B cell (primary cell): ENCODE measurements at regions not wholly inside any gene's neighbourhood (a gene's known extent, or its start where the extent isn't known, plus 50 kb on each side); places are given as distances from the start of the nearest gene placed in this dataset.

Experiments used
- ATAC-seq: fragments of 200-7000 bp; cut with Tn5 transposase; one replicate; pipeline ENCODE4 v1.10.0; 2021; ENCODE audit warnings: low read depth, mild to moderate bottlenecking, moderate number of reproducible peaks, moderate library complexity
- CTCF ChIA-PET: fragments of 350-600 bp; sonication (Branson Sonifier 250); formaldehyde crosslinking; loops from one replicate; lab custom pipeline; 2021; ENCODE audit warnings: antibody characterized with exemption, inconsistent platforms; lab: Charles Lee
- POLR2A ChIA-PET: fragments of 350-600 bp; sonication (Branson Sonifier 250); formaldehyde crosslinking; loops from one replicate; lab custom pipeline; 2021; ENCODE audit warnings: antibody characterized with exemption; lab: Charles Lee
- DNase-seq: peaks from one replicate; pipeline ENCODE4 v3.0.0; 2013
- H2AFZ ChIP-seq: 2 replicates; pipeline ENCODE4 v1.6.1; 2012; ENCODE audit warnings: mild to moderate bottlenecking, low read depth, low read length; ENCODE audit not compliant: insufficient read depth, poor library complexity, severe bottlenecking
- H3K27ac ChIP-seq, 2 donors: 1 replicate in 1 of 2; 2 replicates in 1 of 2; pipeline ENCODE4 v1.5.1; 2012 to 2013; ENCODE audit warnings: low read length in 2 of 2, mild to moderate bottlenecking in 2 of 2, moderate library complexity in 1 of 2
- H3K27me3 ChIP-seq, 4 experiments: fragments of 200-600 bp in 1 of 4; sonication (generic) in 1 of 4; replicated peaks in 1 of 4; 1 replicate in 2 of 4; 2 replicates in 2 of 4; pipeline versions ENCODE4 v1.6.1 to v1.7.0; 2013 to 2016; ENCODE audit warnings: low read length in 3 of 4, mild to moderate bottlenecking in 2 of 4, mixed read lengths in 1 of 4, moderate library complexity in 1 of 4; ENCODE audit not compliant: insufficient read depth in 4 of 4, control insufficient read depth in 3 of 4; ENCODE audit errors: control extremely low read depth in 1 of 4
- H3K36me3 ChIP-seq, 2 experiments: replicated peaks in 1 of 2; 1 replicate in 1 of 2; 2 replicates in 1 of 2; pipeline versions ENCODE4 v1.6.1 to v1.7.1; 2013; ENCODE audit warnings: low read length in 1 of 2; ENCODE audit not compliant: insufficient read depth in 2 of 2, control insufficient read depth in 1 of 2; ENCODE audit errors: control extremely low read depth in 1 of 2, extremely low read depth in 1 of 2
- H3K4me1 ChIP-seq, 2 donors: fragments of 200-600 bp in 1 of 2; sonication (generic) in 1 of 2; 1 replicate in 1 of 2; 2 replicates in 1 of 2; pipeline versions ENCODE4 v1.5.1 to v1.6.1; 2013 to 2017; ENCODE audit warnings: low read length in 2 of 2; ENCODE audit not compliant: control insufficient read depth in 2 of 2, insufficient read depth in 2 of 2
- H3K4me2 ChIP-seq: replicated peaks from 2 replicates; pipeline ENCODE3; 2012; ENCODE audit warnings: mild to moderate bottlenecking, low read depth, low read length; ENCODE audit not compliant: poor library complexity, severe bottlenecking
- H3K4me3 ChIP-seq, 5 experiments: fragments of 200-600 bp in 1 of 5; sonication (generic) in 1 of 5; 1 replicate in 3 of 5; 2 replicates in 2 of 5; pipeline versions ENCODE4 v1.5.1 to v1.7.0; 2011 to 2016; ENCODE audit warnings: low read length in 4 of 5, mild to moderate bottlenecking in 4 of 5, low read depth in 2 of 5, control low read depth in 1 of 5, moderate library complexity in 1 of 5; ENCODE audit not compliant: insufficient read depth in 1 of 5; ENCODE audit errors: control extremely low read depth in 1 of 5, extremely low read depth in 1 of 5
- H3K79me2 ChIP-seq: fragments of 200-600 bp; sonication (generic); one replicate; pipeline ENCODE4 v1.6.0; 2016; ENCODE audit warnings: low read length; ENCODE audit not compliant: control insufficient read depth, insufficient read depth
- H3K9ac ChIP-seq: fragments of 200-600 bp; sonication (generic); 2 replicates; pipeline ENCODE4 v1.6.1; 2017; ENCODE audit warnings: mild to moderate bottlenecking, low read length, moderate library complexity
- H3K9me3 ChIP-seq, 3 donors: one replicate each; pipeline versions ENCODE4 v1.6.1 to v1.7.1; 2013; ENCODE audit warnings: low read length in 2 of 3; ENCODE audit not compliant: control insufficient read depth in 2 of 3, insufficient read depth in 1 of 3; ENCODE audit errors: control extremely low read depth in 1 of 3
- H4K20me1 ChIP-seq: 2 replicates; pipeline ENCODE4 v1.6.0; 2012; ENCODE audit warnings: mild to moderate bottlenecking, low read length; ENCODE audit not compliant: insufficient read depth, control insufficient read depth, poor library complexity, severe bottlenecking
- H3K27ac Mint-ChIP-seq: one replicate; pipeline ENCODE4 v1.8.0; 2021; ENCODE audit warnings: mixed read lengths
- H3K27me3 Mint-ChIP-seq: one replicate; pipeline ENCODE4 v1.8.0; 2021; ENCODE audit warnings: mixed read lengths
- H3K4me1 Mint-ChIP-seq: one replicate; pipeline ENCODE4 v1.8.0; 2021; ENCODE audit warnings: mixed read lengths
- H3K4me3 Mint-ChIP-seq: one replicate; pipeline ENCODE4 v1.8.0; 2021; ENCODE audit warnings: mixed read lengths
- H3K9me3 Mint-ChIP-seq: one replicate; pipeline ENCODE4 v1.8.0; 2022; ENCODE audit warnings: mixed read lengths; ENCODE audit not compliant: insufficient read depth
- CTCF ChIP-seq: fragments of 200-600 bp; IDR thresholded peaks from one replicate; pipeline ENCODE4 v1.8.0; 2022; ENCODE audit warnings: antibody characterized with exemption, mild to moderate bottlenecking
- EZH2 ChIP-seq: IDR thresholded peaks from 2 replicates; pipeline ENCODE4 v1.6.1; 2012; ENCODE audit warnings: borderline replicate concordance, low read depth, mild to moderate bottlenecking, moderate library complexity, low read length; ENCODE audit not compliant: insufficient read depth, poor library complexity, severe bottlenecking
- WGBS: methylation state at CpG from one replicate; pipeline ENCODE4 v1.1.5; 2013; ENCODE audit warnings: missing lambda C conversion rate; ENCODE audit not compliant: insufficient coverage; 5-methylcytosine and 5-hydroxymethylcytosine counted together
- intact Hi-C: fragments of 100-400 bp; cut with micrococcal nuclease; formaldehyde crosslinking; loops from one replicate; pipeline ENCODE4 v1.10.0; 2022

DNA sequence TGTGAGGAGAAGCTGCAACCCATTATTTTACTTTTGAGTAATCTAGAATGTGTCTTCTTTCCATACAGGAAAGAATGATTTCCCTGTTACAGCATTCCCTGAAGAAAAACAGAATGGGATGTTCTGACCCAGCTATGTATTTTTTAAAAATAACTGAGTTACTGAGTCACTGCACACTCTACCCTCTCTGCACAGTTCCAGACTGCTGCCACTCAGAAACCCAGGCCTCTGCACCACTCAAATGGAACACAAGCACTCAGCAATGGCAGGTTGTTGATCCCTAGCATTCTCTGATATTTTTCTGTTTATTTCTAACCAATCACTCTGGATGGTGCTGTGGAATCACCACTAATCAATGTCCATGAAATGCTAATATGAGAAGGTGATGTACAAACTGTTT is 1300.0 kb upstream of the FAM98A start:
- intact Hi-C loops: no loop called here
- ChIA-PET POLR2A (no interaction called here), CTCF (no interaction called here)

DNA sequence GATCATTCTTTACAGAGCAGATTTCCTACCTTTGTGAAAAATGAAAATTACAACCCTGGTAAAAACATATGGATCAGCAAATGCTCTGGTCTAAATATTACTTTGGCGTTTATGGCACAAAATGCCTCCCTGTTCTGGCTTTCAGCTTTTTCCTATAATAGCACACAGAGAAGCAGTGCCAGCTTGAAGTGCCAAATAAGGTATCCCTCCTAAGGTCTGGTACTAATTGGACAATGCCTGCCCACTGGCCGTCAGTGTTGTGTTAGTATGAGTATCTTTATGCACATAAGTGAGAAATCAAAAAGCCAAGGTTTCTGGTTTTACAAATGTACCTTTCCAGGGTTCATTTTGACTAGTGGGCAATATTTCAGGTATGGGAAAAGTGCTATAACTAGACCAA is 1293.7 kb upstream of the FAM98A start:
- no peaks in the 10 kb centered on the region for H3K36me3 ChIP-seq
- H2AFZ ChIP-seq: no peak overlapping the region
- no peak for ATAC-seq
- H3K4me2 ChIP-seq: no peak overlapping the region
- peaks cover 0 to 2% (median 0%) of the 10 kb centered on the region in 3 donors for H3K9me3 ChIP-seq
- Mint-ChIP-seq H3K4me3 (no peak overlapping the region), H3K27ac (no peak overlapping the region), H3K27me3 (no peaks in the 10 kb centered on the region), H3K9me3 (no peaks in the 10 kb centered on the region), H3K4me1 (no peaks in the 10 kb centered on the region)
- H3K4me3 ChIP-seq: no peak overlapping the region
- H3K27me3 ChIP-seq: no peaks in the 10 kb centered on the region
- H3K79me2 ChIP-seq: no peaks in the 10 kb centered on the region
- no peaks in the 10 kb centered on the region for H3K4me1 ChIP-seq
- WGBS: 90% methylated on average over 2 of the region's 2 CpGs
- H3K27ac ChIP-seq: no peak overlapping the region
- CTCF ChIA-PET: no interaction called here
- H3K9ac ChIP-seq: no peak overlapping the region
- intact Hi-C loops: no loop called here
- H4K20me1 ChIP-seq: no peaks in the 10 kb centered on the region
- no peak for DNase-seq
- TF ChIP-seq CTCF: no peak
- no peak for TF ChIP-seq EZH2
- POLR2A ChIA-PET: no interaction called here

More for the DNA sequence above, 1300.0 kb upstream of the FAM98A start:
- Histone ChIP-seq H3K9ac (no peak overlapping the region), H2AFZ (no peak overlapping the region), H3K27ac (no peak overlapping the region), H3K4me2 (no peak overlapping the region), H4K20me1 (no peaks in the 10 kb centered on the region), H3K27me3 (no peaks in the 10 kb centered on the region), H3K36me3 (no peaks in the 10 kb centered on the region), H3K9me3 (no peaks in the 10 kb centered on the region), H3K4me3 (no peak overlapping the region), H3K4me1 (no peaks in the 10 kb centered on the region), H3K79me2 (no peaks in the 10 kb centered on the region)
- TF ChIP-seq EZH2: no peak
- TF ChIP-seq CTCF: no peak
- no peak overlapping the region for H3K27ac Mint-ChIP-seq
- H3K4me1 Mint-ChIP-seq: no peaks in the 10 kb centered on the region
- H3K9me3 Mint-ChIP-seq: no peaks in the 10 kb centered on the region
- ATAC-seq: no peak
- no peak overlapping the region for H3K4me3 Mint-ChIP-seq
- H3K27me3 Mint-ChIP-seq: no peaks in the 10 kb centered on the region
- DNase-seq: no peak
